ENCODE measurements at regions not wholly inside any gene's neighbourhood (a gene's known extent, or its start where the extent isn't known, plus 50 kb on each side); places are given as distances from the start of the nearest gene placed in this dataset.

- TF ChIP-seq CTCF (IDR thresholded peaks at IDR 0.05; ENCODE audit: low read depth, low read length, poor library complexity, severe bottlenecking) (no peak), EZH2phosphoT487 (IDR thresholded peaks at IDR 0.05; ENCODE audit: borderline replicate concordance, low read length) (no peak)
These were observed 175.4 kb downstream of the SUCNR1 start for GRCh38 chr3:152048831-152049230.
